ENCODE measurements at regions not wholly inside any gene's neighbourhood (a gene's known extent, or its start where the extent isn't known, plus 50 kb on each side); places are given as distances from the start of the nearest gene placed in this dataset.

DNA sequence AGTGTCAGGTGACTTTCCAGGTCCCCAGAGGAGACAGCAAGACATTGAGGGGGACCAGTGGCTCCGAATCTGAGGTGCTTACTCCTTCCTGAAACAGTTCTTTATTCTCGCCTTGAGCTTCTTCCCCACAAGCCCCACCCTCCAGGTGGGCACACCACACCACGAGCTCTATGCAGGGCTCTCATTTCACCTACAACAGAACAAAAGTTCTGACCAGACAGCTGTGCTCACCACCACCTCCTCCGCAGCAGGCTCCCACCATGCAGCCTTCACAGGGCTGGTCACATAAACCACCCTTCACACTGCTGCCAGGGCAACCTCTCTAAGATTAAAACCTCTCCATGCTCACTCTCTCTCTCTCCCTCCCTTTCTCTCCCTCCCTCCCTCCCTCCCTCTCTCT, 384.5 kb upstream of the ARID1B start:
- intact Hi-C loops (cut with DNase I), result no loop called here
- 88% methylated on average over 4 of the region's 4 CpGs for WGBS
- no peak for DNase-seq (ENCODE audit: low spot score)
- H3K4me1 ChIP-seq (replicated peaks), result no peaks in the 10 kb centered on the region
- no peak for TF ChIP-seq POLR2A (IDR thresholded peaks at IDR 0.05)
- TF ChIP-seq, protein P1, sequence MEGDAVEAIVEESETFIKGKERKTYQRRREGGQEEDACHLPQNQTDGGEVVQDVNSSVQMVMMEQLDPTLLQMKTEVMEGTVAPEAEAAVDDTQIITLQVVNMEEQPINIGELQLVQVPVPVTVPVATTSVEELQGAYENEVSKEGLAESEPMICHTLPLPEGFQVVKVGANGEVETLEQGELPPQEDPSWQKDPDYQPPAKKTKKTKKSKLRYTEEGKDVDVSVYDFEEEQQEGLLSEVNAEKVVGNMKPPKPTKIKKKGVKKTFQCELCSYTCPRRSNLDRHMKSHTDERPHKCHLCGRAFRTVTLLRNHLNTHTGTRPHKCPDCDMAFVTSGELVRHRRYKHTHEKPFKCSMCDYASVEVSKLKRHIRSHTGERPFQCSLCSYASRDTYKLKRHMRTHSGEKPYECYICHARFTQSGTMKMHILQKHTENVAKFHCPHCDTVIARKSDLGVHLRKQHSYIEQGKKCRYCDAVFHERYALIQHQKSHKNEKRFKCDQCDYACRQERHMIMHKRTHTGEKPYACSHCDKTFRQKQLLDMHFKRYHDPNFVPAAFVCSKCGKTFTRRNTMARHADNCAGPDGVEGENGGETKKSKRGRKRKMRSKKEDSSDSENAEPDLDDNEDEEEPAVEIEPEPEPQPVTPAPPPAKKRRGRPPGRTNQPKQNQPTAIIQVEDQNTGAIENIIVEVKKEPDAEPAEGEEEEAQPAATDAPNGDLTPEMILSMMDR (IDR thresholded peaks at IDR 0.05), result no peak
- TF ChIP-seq POLR2AphosphoS5 (IDR thresholded peaks at IDR 0.05), result no peak
- no peaks in the 10 kb centered on the region for H3K27me3 ChIP-seq (replicated peaks; ENCODE audit: insufficient read depth)
- H3K36me3 ChIP-seq, result no peaks in the 10 kb centered on the region
- no peak overlapping the region for H3K4me3 ChIP-seq
- H3K9me3 ChIP-seq, result no peaks in the 10 kb centered on the region
- H3K27ac ChIP-seq, result no peak overlapping the region

DNA sequence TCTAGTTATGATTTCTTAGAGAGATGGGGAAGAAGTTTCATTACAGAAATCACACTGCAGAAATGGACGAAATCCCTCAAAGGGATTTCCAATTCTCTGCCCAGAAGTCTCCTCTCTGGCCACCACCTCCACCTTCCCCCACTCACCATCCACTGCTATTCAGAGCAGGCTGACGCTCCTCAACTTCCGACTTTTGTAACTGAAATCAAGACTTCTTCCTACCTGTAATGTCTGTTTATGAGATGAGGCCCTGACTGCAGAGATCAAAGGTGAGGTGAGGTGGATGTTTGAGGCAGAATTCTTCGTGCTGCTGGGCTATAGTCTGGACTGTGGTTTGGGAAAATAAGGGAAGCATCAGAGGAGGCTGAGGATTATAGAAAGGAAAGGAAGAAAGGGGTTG, 385.2 kb upstream of the ARID1B start:
- H3K4me1 ChIP-seq (replicated peaks), result no peaks in the 10 kb centered on the region
- WGBS, result 93% methylated on average over 4 of the region's 4 CpGs
- H3K27ac ChIP-seq, result no peak overlapping the region
- H3K36me3 ChIP-seq, result no peaks in the 10 kb centered on the region
- intact Hi-C loops (cut with DNase I), result no loop called here
- no peaks in the 10 kb centered on the region for H3K9me3 ChIP-seq
- DNase-seq (ENCODE audit: low spot score), result no peak
- H3K4me3 ChIP-seq, result no peak overlapping the region
- TF ChIP-seq POLR2AphosphoS5 (IDR thresholded peaks at IDR 0.05), result no peak
- TF ChIP-seq POLR2A (IDR thresholded peaks at IDR 0.05), result no peak
- TF ChIP-seq, protein P1 (IDR thresholded peaks at IDR 0.05), result no peak
- H3K27me3 ChIP-seq (replicated peaks; ENCODE audit: insufficient read depth), result no peaks in the 10 kb centered on the region

DNA sequence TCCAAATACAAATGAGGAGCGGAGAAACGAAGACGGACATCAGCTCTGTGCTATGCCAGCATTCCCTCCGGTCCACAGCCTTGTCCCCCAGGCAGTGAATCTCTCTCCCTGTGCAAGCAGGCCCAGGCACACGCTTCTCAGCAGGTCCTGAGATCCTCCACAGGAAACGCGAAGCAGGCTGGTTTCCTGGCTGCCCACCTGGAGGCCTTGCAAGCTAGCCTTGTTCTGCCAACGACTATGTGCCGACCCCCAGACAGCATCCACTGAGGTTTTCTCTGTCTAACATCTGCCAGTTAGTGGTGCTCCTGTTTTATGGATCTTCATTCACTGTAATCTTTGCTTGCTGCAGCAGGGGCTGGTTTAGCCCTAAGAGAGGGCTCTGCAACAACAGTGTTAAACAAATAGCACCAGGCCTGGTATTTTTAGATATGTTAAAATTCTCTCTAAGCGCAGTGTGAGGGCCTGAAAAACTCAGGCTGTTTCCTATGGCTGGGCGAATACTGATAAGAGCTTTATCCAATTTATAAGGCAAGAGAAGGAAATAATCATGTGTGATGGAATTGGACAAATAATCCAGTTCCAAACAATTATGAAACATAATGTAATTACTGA, 386.0 kb upstream of the ARID1B start:
- TF ChIP-seq POLR2AphosphoS5 (IDR thresholded peaks at IDR 0.05), result no peak
- TF ChIP-seq, protein P1 (IDR thresholded peaks at IDR 0.05), result no peak
- H3K27me3 ChIP-seq (replicated peaks; ENCODE audit: insufficient read depth), result no peaks in the 10 kb centered on the region
- no peak for DNase-seq (ENCODE audit: low spot score)
- no peak overlapping the region for H3K4me3 ChIP-seq
- no peaks in the 10 kb centered on the region for H3K4me1 ChIP-seq (replicated peaks)
- intact Hi-C loops (cut with DNase I), result no loop called here
- no peaks in the 10 kb centered on the region for H3K9me3 ChIP-seq
- no peak overlapping the region for H3K27ac ChIP-seq
- 82% methylated on average over 7 of the region's 11 CpGs for WGBS
- no peaks in the 10 kb centered on the region for H3K36me3 ChIP-seq

DNA sequence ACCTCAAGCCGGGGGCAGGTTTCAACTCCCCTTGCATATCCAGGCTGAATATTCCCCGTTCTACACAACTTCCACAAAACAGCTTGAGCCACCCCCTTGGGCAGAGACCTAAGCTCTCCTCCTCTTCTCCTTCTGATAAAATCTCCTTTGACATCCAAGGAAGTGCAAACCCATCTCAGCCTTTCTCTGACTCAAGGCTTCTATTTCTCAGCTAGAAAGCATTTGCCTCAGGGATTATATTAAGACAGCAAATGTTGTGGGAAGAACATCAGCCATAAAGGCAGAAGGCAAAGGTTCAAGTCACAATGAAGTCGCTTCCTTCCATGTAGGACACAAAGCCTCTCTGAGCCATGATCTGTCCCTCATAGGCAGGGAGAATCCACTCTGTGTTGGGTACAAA, 386.6 kb upstream of the ARID1B start:
- intact Hi-C loops (cut with DNase I), result no loop called here
- Histone ChIP-seq H3K4me1 (replicated peaks) (no peaks in the 10 kb centered on the region), H3K4me3 (no peak overlapping the region), H3K9me3 (no peaks in the 10 kb centered on the region), H3K27ac (no peak overlapping the region), H3K27me3 (replicated peaks; ENCODE audit: insufficient read depth) (no peaks in the 10 kb centered on the region), H3K36me3 (no peaks in the 10 kb centered on the region)
- 70% methylated on average over 3 of the region's 3 CpGs for WGBS
- DNase-seq (ENCODE audit: low spot score), result no peak
- TF ChIP-seq POLR2A (IDR thresholded peaks at IDR 0.05) (no peak), POLR2AphosphoS5 (IDR thresholded peaks at IDR 0.05) (no peak)
- TF ChIP-seq, protein P1 (IDR thresholded peaks at IDR 0.05), result no peak

DNA sequence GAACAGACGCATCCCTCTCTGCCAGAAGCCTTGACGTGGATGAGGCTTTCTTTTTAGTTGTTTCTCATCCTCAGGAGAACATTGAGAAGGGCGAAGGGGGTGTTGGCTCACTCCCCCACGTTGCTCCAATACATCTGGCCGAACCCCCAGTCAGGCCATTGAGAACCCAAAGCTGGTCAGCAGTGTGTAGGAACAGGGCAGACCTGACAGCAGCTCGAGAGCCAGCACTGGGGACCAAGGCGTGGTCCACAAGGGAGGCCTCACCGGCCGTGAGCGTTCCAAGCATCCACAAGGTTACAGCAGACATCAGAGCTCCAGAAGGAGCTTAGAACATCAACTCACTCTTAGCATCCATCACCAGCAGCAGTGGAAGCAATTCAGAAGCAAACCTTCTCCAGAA, 387.9 kb upstream of the ARID1B start:
- Histone ChIP-seq H3K27me3 (replicated peaks; ENCODE audit: insufficient read depth) (no peaks in the 10 kb centered on the region), H3K4me1 (replicated peaks) (no peaks in the 10 kb centered on the region), H3K27ac (no peak overlapping the region), H3K36me3 (no peaks in the 10 kb centered on the region), H3K4me3 (no peak overlapping the region), H3K9me3 (no peaks in the 10 kb centered on the region)
- TF ChIP-seq POLR2A (IDR thresholded peaks at IDR 0.05), result no peak
- no peak for TF ChIP-seq POLR2AphosphoS5 (IDR thresholded peaks at IDR 0.05)
- TF ChIP-seq, protein P1 (IDR thresholded peaks at IDR 0.05), result no peak
- DNase-seq (ENCODE audit: low spot score), result no peak
- 95% methylated on average over 10 of the region's 10 CpGs for WGBS
- intact Hi-C loops (cut with DNase I), result no loop called here

Data from prostate gland (tissue), 2 donors.